ENCODE measurements at regions not wholly inside any gene's neighbourhood (a gene's known extent, or its start where the extent isn't known, plus 50 kb on each side); places are given as distances from the start of the nearest gene placed in this dataset.

- no peak overlapping the region for H3K4me3 ChIP-seq
- WGBS, 2 donors: 25 to 33% methylated on average over 6 of the region's 6 CpGs
- no peak overlapping the region for H3K27ac ChIP-seq
Observed at GRCh38 chr3:147816752-147817151, 407.6 kb downstream of the ZIC1 start.

GRCh38 chr3:147832611-147833010 lies 423.4 kb downstream of the ZIC1 start:
- Histone ChIP-seq H3K27me3 (no peaks in the 10 kb centered on the region), H3K4me3 (no peak overlapping the region), H3K36me3 (no peaks in the 10 kb centered on the region), H3K9me3 (no peaks in the 10 kb centered on the region), H3K4me1 (no peaks in the 10 kb centered on the region), H3K27ac (no peak overlapping the region)
- TF ChIP-seq POLR2AphosphoS5 (IDR thresholded peaks at IDR 0.05) (no peak), CTCF (IDR thresholded peaks at IDR 0.05) (no peak), EP300 (IDR thresholded peaks at IDR 0.05) (no peak)
- no peak for DNase-seq
- ATAC-seq (ENCODE audit: low FRiP score in 2 of 2): no peak

More at GRCh38 chr3:147816752-147817151, 407.6 kb downstream of the ZIC1 start:
- DNase-seq (no peak), ATAC-seq (ENCODE audit: low FRiP score in 2 of 2) (peak in 1 of 2 donors; percentile 84)
- Histone ChIP-seq H3K4me1 (no peaks in the 10 kb centered on the region), H3K27me3 (no peaks in the 10 kb centered on the region), H3K9me3 (no peaks in the 10 kb centered on the region), H3K36me3 (no peaks in the 10 kb centered on the region)
- TF ChIP-seq CTCF (IDR thresholded peaks at IDR 0.05): no peak
- no peak for TF ChIP-seq POLR2A (IDR thresholded peaks at IDR 0.05)
- TF ChIP-seq EP300 (IDR thresholded peaks at IDR 0.05): no peak
- TF ChIP-seq POLR2AphosphoS5 (IDR thresholded peaks at IDR 0.05): no peak

GRCh38 chr3:147836330-147836729 lies 427.2 kb downstream of the ZIC1 start:
- no peak for ATAC-seq (ENCODE audit: low FRiP score in 2 of 2)

GRCh38 chr3:147838652-147839051 lies 429.5 kb downstream of the ZIC1 start:
- H3K9me3 ChIP-seq: no peaks in the 10 kb centered on the region
- no peak for TF ChIP-seq POLR2A (IDR thresholded peaks at IDR 0.05)
- no peak for TF ChIP-seq EP300 (IDR thresholded peaks at IDR 0.05)
- WGBS, 2 donors: 84 to 85% methylated on average over 2 of the region's 2 CpGs
- DNase-seq: no peak
- H3K27me3 ChIP-seq: no peaks in the 10 kb centered on the region
- H3K27ac ChIP-seq: no peak overlapping the region
- H3K4me3 ChIP-seq: no peak overlapping the region
- H3K4me1 ChIP-seq: no peaks in the 10 kb centered on the region
- no peaks in the 10 kb centered on the region for H3K36me3 ChIP-seq
- ATAC-seq (ENCODE audit: low FRiP score in 2 of 2): no peak

More at GRCh38 chr3:147836330-147836729, 427.2 kb downstream of the ZIC1 start:
- Histone ChIP-seq H3K27ac (no peak overlapping the region), H3K9me3 (no peaks in the 10 kb centered on the region), H3K36me3 (no peaks in the 10 kb centered on the region), H3K4me1 (no peaks in the 10 kb centered on the region), H3K4me3 (no peak overlapping the region), H3K27me3 (no peaks in the 10 kb centered on the region)
- TF ChIP-seq EP300 (IDR thresholded peaks at IDR 0.05) (no peak), POLR2A (IDR thresholded peaks at IDR 0.05) (no peak), CTCF (IDR thresholded peaks at IDR 0.05) (no peak), POLR2AphosphoS5 (IDR thresholded peaks at IDR 0.05) (no peak)
- DNase-seq: no peak

GRCh38 chr3:147843331-147843730 lies 434.2 kb downstream of the ZIC1 start:
- Histone ChIP-seq H3K4me3 (no peak overlapping the region), H3K36me3 (no peaks in the 10 kb centered on the region), H3K27me3 (no peaks in the 10 kb centered on the region), H3K9me3 (no peaks in the 10 kb centered on the region), H3K27ac (no peak overlapping the region), H3K4me1 (no peaks in the 10 kb centered on the region)
- DNase-seq: no peak
- ATAC-seq (ENCODE audit: low FRiP score in 2 of 2): no peak
- WGBS, 2 donors: 81 to 100% methylated on average over 1 of the region's 1 CpG
- TF ChIP-seq POLR2AphosphoS5 (IDR thresholded peaks at IDR 0.05): no peak
- TF ChIP-seq EP300 (IDR thresholded peaks at IDR 0.05): no peak
- TF ChIP-seq POLR2A (IDR thresholded peaks at IDR 0.05): no peak
- TF ChIP-seq CTCF (IDR thresholded peaks at IDR 0.05): no peak
